ENCODE measurements at regions not wholly inside any gene's neighbourhood (a gene's known extent, or its start where the extent isn't known, plus 50 kb on each side); places are given as distances from the start of the nearest gene placed in this dataset.

GRCh38 chr9:130780865-130781504 lies 54.1 kb upstream of the ABL1 start:
- DNase-seq = no peak
- intact Hi-C loops (cut with DNase I) = no loop called here

- no peak for DNase-seq
- intact Hi-C loops (cut with DNase I) = no loop called here
Measured at GRCh38 chr9:130781569-130781968, 53.5 kb upstream of the ABL1 start.

- no peak for DNase-seq
- intact Hi-C loops (cut with DNase I) = no loop called here
Measured at GRCh38 chr9:130782886-130783530, 52.0 kb upstream of the ABL1 start.

GRCh38 chr9:130785053-130785452 lies 50.0 kb upstream of the ABL1 start:
- intact Hi-C loops (cut with DNase I) = no loop called here
- no peak for DNase-seq
